ENCODE measurements at regions not wholly inside any gene's neighbourhood (a gene's known extent, or its start where the extent isn't known, plus 50 kb on each side); places are given as distances from the start of the nearest gene placed in this dataset.

DNA sequence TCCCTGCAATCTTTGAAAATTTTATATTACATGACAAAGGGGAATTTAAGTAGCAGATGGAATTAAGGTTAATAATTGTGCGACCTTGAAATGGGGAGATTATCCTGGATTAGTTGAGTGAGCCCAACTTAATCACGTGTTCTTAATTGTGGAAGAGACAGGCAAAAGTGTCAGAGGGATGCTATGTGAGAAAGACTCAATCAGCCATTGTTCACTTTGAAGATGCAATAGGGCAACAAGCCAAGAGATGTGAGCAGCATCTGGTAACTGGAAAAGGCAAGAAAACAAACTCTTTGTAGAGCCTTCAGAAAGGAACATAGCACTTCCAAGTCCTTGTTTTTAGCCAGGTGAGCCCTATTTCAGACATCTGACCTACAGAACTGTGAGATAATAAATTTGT, 247.7 kb downstream of the SLITRK1 start:
- Histone ChIP-seq H3K9me3 (ENCODE audit: control insufficient read depth, insufficient read depth, low read length) (no peaks in the 10 kb centered on the region), H3K27ac (ENCODE audit: low read depth, low read length) (no peak overlapping the region), H3K27me3 (ENCODE audit: control insufficient read depth, insufficient read depth, low read length) (no peaks in the 10 kb centered on the region), H3K36me3 (ENCODE audit: control insufficient read depth, insufficient read depth, low read length) (no peaks in the 10 kb centered on the region), H3K4me1 (ENCODE audit: control insufficient read depth, insufficient read depth, low read length) (no peaks in the 10 kb centered on the region), H3K4me3 (ENCODE audit: low read depth, low read length) (no peak overlapping the region)
- DNase-seq (ENCODE audit: low read depth in 4 of 6, low spot score in 6 of 6), result peak in 5 of 6 donors; percentile 3 to 54 (median 21)
- 68% methylated on average over 2 of the region's 2 CpGs for WGBS (ENCODE audit: insufficient coverage)

DNA sequence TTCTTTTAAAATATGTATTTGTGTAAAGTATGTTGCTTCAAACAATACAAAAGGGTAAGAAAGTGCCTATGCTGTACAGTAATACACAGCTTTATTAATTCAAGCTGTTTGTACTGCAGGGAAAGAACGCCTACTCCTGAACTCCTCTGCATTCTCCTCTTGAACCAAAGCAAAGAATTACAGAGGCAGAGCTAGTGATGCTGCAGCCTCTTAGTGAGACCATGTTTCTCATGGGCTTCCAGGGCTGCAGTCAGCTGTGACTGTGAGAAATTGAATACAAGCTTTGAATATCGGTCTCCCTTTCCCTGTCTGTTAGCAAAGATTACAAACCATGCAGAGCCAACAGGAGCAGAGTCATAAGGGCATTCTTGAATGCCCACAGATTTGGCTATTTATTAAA, 248.5 kb downstream of the SLITRK1 start:
- no peaks in the 10 kb centered on the region for H3K4me1 ChIP-seq (ENCODE audit: control insufficient read depth, insufficient read depth, low read length)
- H3K4me3 ChIP-seq (ENCODE audit: low read depth, low read length), result no peak overlapping the region
- no CpG with 5 or more reads among the region's 2 CpGs for WGBS (ENCODE audit: insufficient coverage)
- H3K9me3 ChIP-seq (ENCODE audit: control insufficient read depth, insufficient read depth, low read length), result no peaks in the 10 kb centered on the region
- no peaks in the 10 kb centered on the region for H3K27me3 ChIP-seq (ENCODE audit: control insufficient read depth, insufficient read depth, low read length)
- no peak overlapping the region for H3K27ac ChIP-seq (ENCODE audit: low read depth, low read length)
- DNase-seq (ENCODE audit: low read depth in 4 of 6, low spot score in 6 of 6), result peak in 2 of 6 donors; percentile 3 to 54
- no peaks in the 10 kb centered on the region for H3K36me3 ChIP-seq (ENCODE audit: control insufficient read depth, insufficient read depth, low read length)

DNA sequence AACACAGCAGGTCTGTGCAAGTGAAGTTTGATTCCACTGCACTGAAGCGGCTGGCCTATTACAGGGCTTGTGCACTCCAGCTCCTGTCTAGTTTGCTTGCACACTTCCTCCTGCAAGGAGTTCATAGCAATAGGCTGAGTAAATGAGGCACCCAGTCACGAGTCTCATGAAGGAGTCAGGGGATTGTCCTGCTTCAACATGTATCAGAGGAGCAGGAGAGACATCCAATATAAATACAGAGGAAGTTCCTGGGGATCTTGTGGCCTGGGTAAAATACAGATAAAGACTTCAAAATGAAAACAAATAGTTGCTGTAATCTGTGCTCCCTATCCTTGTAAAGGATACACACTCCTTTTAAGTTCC, 259.9 kb downstream of the SLITRK1 start:
- no peak overlapping the region for H3K4me3 ChIP-seq (ENCODE audit: low read depth, low read length)
- 100% methylated on average over 1 of the region's 2 CpGs for WGBS (ENCODE audit: insufficient coverage)
- no peaks in the 10 kb centered on the region for H3K4me1 ChIP-seq (ENCODE audit: control insufficient read depth, insufficient read depth, low read length)
- no peaks in the 10 kb centered on the region for H3K36me3 ChIP-seq (ENCODE audit: control insufficient read depth, insufficient read depth, low read length)
- no peaks in the 10 kb centered on the region for H3K27me3 ChIP-seq (ENCODE audit: control insufficient read depth, insufficient read depth, low read length)
- no peak for DNase-seq (ENCODE audit: low read depth in 4 of 6, low spot score in 6 of 6)
- no peak overlapping the region for H3K27ac ChIP-seq (ENCODE audit: low read depth, low read length)
- H3K9me3 ChIP-seq (ENCODE audit: control insufficient read depth, insufficient read depth, low read length), result no peaks in the 10 kb centered on the region

DNA sequence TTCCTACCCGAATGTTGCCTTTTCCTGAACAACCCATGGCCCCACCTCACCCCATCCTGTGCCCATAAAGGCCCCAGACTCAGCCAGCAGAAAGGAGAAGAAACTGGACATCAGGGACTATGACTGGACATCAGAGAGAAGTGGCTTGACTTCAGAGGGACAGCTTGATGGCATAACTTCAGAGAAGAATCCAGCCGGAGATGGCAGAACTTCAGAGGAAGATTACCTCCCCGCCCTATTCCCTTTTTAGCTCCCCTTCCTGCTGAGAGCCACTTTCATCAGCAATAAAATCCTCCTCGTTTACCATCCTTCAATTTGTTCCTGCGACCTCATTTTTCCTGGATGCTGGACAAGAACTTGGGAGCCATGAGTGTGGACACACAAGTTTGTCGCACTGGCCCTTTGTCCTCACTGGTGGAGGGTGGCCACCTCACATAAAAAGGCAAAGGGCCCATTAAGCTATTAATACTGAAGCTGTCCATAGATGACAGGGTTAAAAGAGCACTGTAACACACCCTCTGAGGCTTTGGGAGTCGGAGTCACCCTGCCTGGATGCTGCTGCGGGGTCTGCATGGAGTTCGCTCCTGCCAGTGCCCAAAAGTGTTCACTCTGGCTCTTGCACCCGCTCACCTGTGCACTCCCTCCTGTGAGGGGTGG, 260.4 kb downstream of the SLITRK1 start:
- WGBS (ENCODE audit: insufficient coverage), result 89% methylated on average over 10 of the region's 10 CpGs
- no peak overlapping the region for H3K4me3 ChIP-seq (ENCODE audit: low read depth, low read length)
- H3K9me3 ChIP-seq (ENCODE audit: control insufficient read depth, insufficient read depth, low read length), result no peaks in the 10 kb centered on the region
- H3K4me1 ChIP-seq (ENCODE audit: control insufficient read depth, insufficient read depth, low read length), result no peaks in the 10 kb centered on the region
- no peak overlapping the region for H3K27ac ChIP-seq (ENCODE audit: low read depth, low read length)
- H3K27me3 ChIP-seq (ENCODE audit: control insufficient read depth, insufficient read depth, low read length), result no peaks in the 10 kb centered on the region
- no peaks in the 10 kb centered on the region for H3K36me3 ChIP-seq (ENCODE audit: control insufficient read depth, insufficient read depth, low read length)
- DNase-seq (ENCODE audit: low read depth in 4 of 6, low spot score in 6 of 6), result no peak

DNA sequence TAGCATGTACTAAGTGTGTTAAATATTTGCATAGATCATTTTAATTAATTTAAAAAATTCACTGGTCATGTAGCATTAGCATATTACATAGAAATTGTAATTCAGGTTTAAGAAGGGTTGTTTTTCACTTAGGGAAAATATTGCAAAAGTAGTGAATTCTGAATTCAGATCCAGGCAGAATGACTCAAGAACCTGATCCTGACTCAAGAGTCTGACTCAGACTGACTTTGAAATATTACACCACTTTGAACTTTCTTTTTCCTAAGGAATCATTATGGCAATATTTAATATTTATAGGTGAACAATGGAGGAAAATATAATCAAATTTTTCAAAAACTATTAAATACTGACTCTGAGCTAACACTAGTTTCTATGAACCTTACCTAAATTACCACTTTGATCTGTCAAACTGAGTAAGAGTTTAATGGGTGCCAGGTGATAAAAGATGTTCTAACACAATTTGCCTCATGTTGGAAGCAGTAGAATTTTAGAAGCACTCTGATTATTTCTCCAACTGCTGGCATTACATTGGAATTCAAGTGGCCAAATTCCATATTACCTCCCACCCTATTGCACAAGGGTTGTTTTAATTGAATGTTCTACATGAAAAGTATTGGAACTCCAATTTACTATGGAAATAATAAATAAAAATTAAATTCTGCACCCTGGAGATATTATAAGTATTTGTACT, 261.6 kb downstream of the SLITRK1 start:
- H3K36me3 ChIP-seq (ENCODE audit: control insufficient read depth, insufficient read depth, low read length), result no peaks in the 10 kb centered on the region
- H3K27me3 ChIP-seq (ENCODE audit: control insufficient read depth, insufficient read depth, low read length), result no peaks in the 10 kb centered on the region
- H3K9me3 ChIP-seq (ENCODE audit: control insufficient read depth, insufficient read depth, low read length), result no peaks in the 10 kb centered on the region
- DNase-seq (ENCODE audit: low read depth in 4 of 6, low spot score in 6 of 6), result no peak
- H3K27ac ChIP-seq (ENCODE audit: low read depth, low read length), result no peak overlapping the region
- H3K4me1 ChIP-seq (ENCODE audit: control insufficient read depth, insufficient read depth, low read length), result no peaks in the 10 kb centered on the region
- H3K4me3 ChIP-seq (ENCODE audit: low read depth, low read length), result no peak overlapping the region

DNA sequence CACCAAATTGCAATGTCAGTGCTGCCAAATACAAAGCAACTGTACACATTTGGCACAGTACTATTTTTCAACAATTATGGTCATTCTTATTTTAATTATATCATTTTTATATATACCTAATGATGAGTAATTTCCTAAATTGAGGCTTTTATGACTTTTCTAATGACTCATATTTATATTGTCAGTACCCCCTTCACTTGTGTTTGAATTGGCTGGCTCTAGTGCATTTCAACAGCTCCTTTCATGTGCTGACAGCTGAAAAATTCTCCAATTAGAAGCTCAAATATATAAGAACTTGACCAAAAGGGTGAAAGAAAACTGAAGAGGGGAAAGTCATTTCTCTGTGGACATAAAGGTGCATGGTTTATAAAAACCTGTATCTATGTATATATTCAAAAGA, 263.3 kb downstream of the SLITRK1 start:
- DNase-seq (ENCODE audit: low read depth in 4 of 6, low spot score in 6 of 6), result no peak
- H3K27me3 ChIP-seq (ENCODE audit: control insufficient read depth, insufficient read depth, low read length), result no peaks in the 10 kb centered on the region
- H3K4me3 ChIP-seq (ENCODE audit: low read depth, low read length), result no peak overlapping the region
- no peaks in the 10 kb centered on the region for H3K4me1 ChIP-seq (ENCODE audit: control insufficient read depth, insufficient read depth, low read length)
- no peak overlapping the region for H3K27ac ChIP-seq (ENCODE audit: low read depth, low read length)
- H3K36me3 ChIP-seq (ENCODE audit: control insufficient read depth, insufficient read depth, low read length), result no peaks in the 10 kb centered on the region
- H3K9me3 ChIP-seq (ENCODE audit: control insufficient read depth, insufficient read depth, low read length), result no peaks in the 10 kb centered on the region

DNA sequence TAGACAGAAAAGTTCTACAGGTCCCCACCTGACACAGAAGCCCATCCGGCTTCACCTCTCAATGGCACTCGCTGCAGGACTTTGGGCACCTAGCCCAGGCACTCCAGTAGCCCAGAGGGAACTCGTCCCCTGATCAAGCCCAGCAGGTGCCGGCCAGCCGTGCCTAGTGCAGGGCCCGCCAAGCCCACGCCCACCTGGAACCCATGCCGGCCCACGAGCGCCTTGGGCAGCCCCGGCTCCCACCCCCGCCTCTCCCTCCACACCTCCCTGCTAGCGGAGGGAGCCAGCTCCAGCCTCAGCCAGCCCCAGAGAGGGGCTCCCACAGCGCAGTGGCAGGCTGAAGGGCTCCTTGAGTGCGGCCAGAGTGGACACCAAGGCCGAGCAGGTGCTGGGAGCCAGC, 268.8 kb downstream of the SLITRK1 start:
- Histone ChIP-seq H3K36me3 (ENCODE audit: control insufficient read depth, insufficient read depth, low read length) (no peaks in the 10 kb centered on the region), H3K27me3 (ENCODE audit: control insufficient read depth, insufficient read depth, low read length) (no peaks in the 10 kb centered on the region), H3K4me3 (ENCODE audit: low read depth, low read length) (no peak overlapping the region), H3K9me3 (ENCODE audit: control insufficient read depth, insufficient read depth, low read length) (no peaks in the 10 kb centered on the region), H3K4me1 (ENCODE audit: control insufficient read depth, insufficient read depth, low read length) (no peaks in the 10 kb centered on the region), H3K27ac (ENCODE audit: low read depth, low read length) (no peak overlapping the region)
- DNase-seq (ENCODE audit: low read depth in 4 of 6, low spot score in 6 of 6), result no peak
- 97% methylated on average over 15 of the region's 16 CpGs for WGBS (ENCODE audit: insufficient coverage)

DNA sequence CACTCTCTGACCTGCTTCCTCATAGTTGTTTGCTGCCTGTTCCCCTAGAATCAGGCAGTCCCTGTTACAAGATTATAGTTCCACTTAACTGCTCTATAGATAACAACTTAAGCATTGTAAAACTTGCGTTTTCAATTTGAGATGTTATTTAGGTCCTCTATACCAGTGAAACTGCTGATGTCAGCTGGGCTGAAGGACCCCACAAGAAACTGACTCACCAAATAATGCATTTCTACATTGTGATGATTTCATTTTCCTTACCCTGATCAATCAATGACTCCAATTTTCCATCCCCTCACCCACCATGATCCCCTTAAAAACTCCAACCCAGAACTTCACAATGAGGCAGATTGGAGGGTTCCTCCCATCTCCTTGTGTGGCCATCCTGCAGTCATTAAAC, 280.7 kb downstream of the SLITRK1 start:
- Histone ChIP-seq H3K4me1 (ENCODE audit: control insufficient read depth, insufficient read depth, low read length) (no peaks in the 10 kb centered on the region), H3K36me3 (ENCODE audit: control insufficient read depth, insufficient read depth, low read length) (no peaks in the 10 kb centered on the region), H3K4me3 (ENCODE audit: low read depth, low read length) (no peak overlapping the region), H3K27me3 (ENCODE audit: control insufficient read depth, insufficient read depth, low read length) (no peaks in the 10 kb centered on the region), H3K27ac (ENCODE audit: low read depth, low read length) (no peak overlapping the region), H3K9me3 (ENCODE audit: control insufficient read depth, insufficient read depth, low read length) (no peaks in the 10 kb centered on the region)
- no CpG with 5 or more reads among the region's 1 CpG for whole genome bisulfite sequencing (ENCODE audit: insufficient coverage)
- DNase-seq (ENCODE audit: low read depth in 4 of 6, low spot score in 6 of 6), result no peak

DNA sequence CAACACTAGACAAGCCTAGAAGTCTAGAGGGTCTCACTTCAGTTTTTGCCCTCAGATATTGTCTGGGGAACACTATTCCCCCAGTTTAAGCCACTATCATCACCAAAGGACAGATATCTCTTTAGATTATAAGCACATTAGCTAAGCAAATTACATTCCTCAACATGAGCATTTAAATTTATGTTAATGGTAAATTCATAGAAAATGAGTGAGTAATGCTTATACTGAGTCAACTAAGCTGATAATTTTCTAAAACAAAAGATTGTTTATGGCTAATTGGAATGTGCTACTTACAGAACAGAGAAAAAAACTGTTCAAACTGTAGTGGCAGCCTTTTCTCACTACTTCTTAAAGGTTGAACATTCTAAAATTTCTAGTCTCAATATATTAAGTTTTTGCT, 290.2 kb downstream of the SLITRK1 start:
- Histone ChIP-seq H3K4me3 (ENCODE audit: low read depth, low read length) (no peak overlapping the region), H3K4me1 (ENCODE audit: control insufficient read depth, insufficient read depth, low read length) (no peaks in the 10 kb centered on the region), H3K27ac (ENCODE audit: low read depth, low read length) (no peak overlapping the region), H3K9me3 (ENCODE audit: control insufficient read depth, insufficient read depth, low read length) (peaks cover 2% of the 10 kb centered on the region), H3K36me3 (ENCODE audit: control insufficient read depth, insufficient read depth, low read length) (no peaks in the 10 kb centered on the region), H3K27me3 (ENCODE audit: control insufficient read depth, insufficient read depth, low read length) (no peaks in the 10 kb centered on the region)
- no peak for DNase-seq (ENCODE audit: low read depth in 4 of 6, low spot score in 6 of 6)

DNA sequence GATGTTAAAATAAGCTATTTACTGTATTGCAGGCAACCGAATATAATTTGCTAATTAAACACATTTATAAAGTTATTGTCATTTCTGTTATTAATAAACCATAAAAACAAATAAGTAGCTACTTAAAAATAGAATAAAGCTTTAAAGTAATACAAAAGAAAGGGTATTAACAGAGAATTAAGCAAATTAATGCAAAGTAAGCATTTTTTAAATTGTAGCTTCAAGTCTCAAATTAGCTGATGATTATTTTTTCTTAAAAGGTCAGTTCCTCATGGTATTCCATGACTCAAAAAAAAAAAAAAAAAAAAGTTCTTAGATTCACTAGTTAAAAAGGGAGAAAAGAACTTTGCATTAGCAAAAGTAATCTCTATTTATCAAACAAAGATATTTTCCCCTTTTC, 292.5 kb downstream of the SLITRK1 start:
- no peak overlapping the region for H3K27ac ChIP-seq (ENCODE audit: low read depth, low read length)
- no peaks in the 10 kb centered on the region for H3K27me3 ChIP-seq (ENCODE audit: control insufficient read depth, insufficient read depth, low read length)
- WGBS (ENCODE audit: insufficient coverage), result no CpG with 5 or more reads among the region's 1 CpG
- no peaks in the 10 kb centered on the region for H3K36me3 ChIP-seq (ENCODE audit: control insufficient read depth, insufficient read depth, low read length)
- DNase-seq (ENCODE audit: low read depth in 4 of 6, low spot score in 6 of 6), result no peak
- peaks cover 2% of the 10 kb centered on the region for H3K9me3 ChIP-seq (ENCODE audit: control insufficient read depth, insufficient read depth, low read length)
- H3K4me1 ChIP-seq (ENCODE audit: control insufficient read depth, insufficient read depth, low read length), result no peaks in the 10 kb centered on the region
- no peak overlapping the region for H3K4me3 ChIP-seq (ENCODE audit: low read depth, low read length)
